SK-N-SH treated with all-trans-retinoic acid at 6 μM for 48 hours (cell line): ENCODE measurements at regions not wholly inside any gene's neighbourhood (a gene's known extent, or its start where the extent isn't known, plus 50 kb on each side); places are given as distances from the start of the nearest gene placed in this dataset.

Experiments
- CSDC2 ChIP-seq: fragments of 250-450 bp; sonication (Bioruptor Pico); IDR thresholded peaks from 2 replicates; pipeline ENCODE4 v1.5.0; 2020; ENCODE audit warnings: mild to moderate bottlenecking, moderate library complexity
- RARB ChIP-seq: fragments of 250-450 bp; sonication (Bioruptor Pico); IDR thresholded peaks from 2 replicates; pipeline ENCODE4 v1.8.0; 2021; ENCODE audit warnings: mild to moderate bottlenecking, moderate library complexity
- TOX ChIP-seq: fragments of 250-450 bp; sonication (Bioruptor Pico); IDR thresholded peaks from 2 replicates; pipeline ENCODE4 v1.8.0; 2021; ENCODE audit warnings: mild to moderate bottlenecking, moderate library complexity, borderline replicate concordance
- ZC3H10 ChIP-seq: fragments of 250-450 bp; sonication (Bioruptor Pico); IDR thresholded peaks from 2 replicates; pipeline ENCODE4 v1.5.1; 2021; ENCODE audit warnings: mild to moderate bottlenecking, moderate library complexity
- ZNF70 ChIP-seq: fragments of 450-650 bp; formaldehyde crosslinking; IDR thresholded peaks from 2 replicates; pipeline ENCODE4 v1.5.0; 2020; ENCODE audit warnings: mild to moderate bottlenecking, moderate library complexity
- ZNF8 ChIP-seq: fragments of 450-650 bp; formaldehyde crosslinking; IDR thresholded peaks from 2 replicates; pipeline ENCODE4 v1.5.0; 2020; ENCODE audit warnings: mild to moderate bottlenecking, moderate library complexity
- TF ChIP-seq, protein P1 (sequence below): fragments of 250-450 bp; sonication (Bioruptor Pico); IDR thresholded peaks from 2 replicates; pipeline ENCODE4 v1.8.0; 2020; ENCODE audit warnings: mild to moderate bottlenecking, moderate library complexity, borderline replicate concordance
- TF ChIP-seq, protein P2 (sequence below): fragments of 250-450 bp; sonication (Bioruptor Pico); IDR thresholded peaks from 2 replicates; pipeline ENCODE4 v1.5.1; 2020; ENCODE audit warnings: low read depth, mild to moderate bottlenecking, moderate library complexity

GRCh38 chr1:39103328-39104157 lies 77.4 kb downstream of the NDUFS5 start:
- no peak for TF ChIP-seq RARB (CRISPR knock-in tag)
- TF ChIP-seq ZNF70 = no peak
- TF ChIP-seq, protein P1, sequence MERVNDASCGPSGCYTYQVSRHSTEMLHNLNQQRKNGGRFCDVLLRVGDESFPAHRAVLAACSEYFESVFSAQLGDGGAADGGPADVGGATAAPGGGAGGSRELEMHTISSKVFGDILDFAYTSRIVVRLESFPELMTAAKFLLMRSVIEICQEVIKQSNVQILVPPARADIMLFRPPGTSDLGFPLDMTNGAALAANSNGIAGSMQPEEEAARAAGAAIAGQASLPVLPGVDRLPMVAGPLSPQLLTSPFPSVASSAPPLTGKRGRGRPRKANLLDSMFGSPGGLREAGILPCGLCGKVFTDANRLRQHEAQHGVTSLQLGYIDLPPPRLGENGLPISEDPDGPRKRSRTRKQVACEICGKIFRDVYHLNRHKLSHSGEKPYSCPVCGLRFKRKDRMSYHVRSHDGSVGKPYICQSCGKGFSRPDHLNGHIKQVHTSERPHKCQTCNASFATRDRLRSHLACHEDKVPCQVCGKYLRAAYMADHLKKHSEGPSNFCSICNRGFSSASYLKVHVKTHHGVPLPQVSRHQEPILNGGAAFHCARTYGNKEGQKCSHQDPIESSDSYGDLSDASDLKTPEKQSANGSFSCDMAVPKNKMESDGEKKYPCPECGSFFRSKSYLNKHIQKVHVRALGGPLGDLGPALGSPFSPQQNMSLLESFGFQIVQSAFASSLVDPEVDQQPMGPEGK (CRISPR knock-in tag) = no peak
- no peak for TF ChIP-seq CSDC2 (CRISPR knock-in tag)
- no peak for TF ChIP-seq ZNF8 (CRISPR knock-in tag)
- TF ChIP-seq, protein P2, sequence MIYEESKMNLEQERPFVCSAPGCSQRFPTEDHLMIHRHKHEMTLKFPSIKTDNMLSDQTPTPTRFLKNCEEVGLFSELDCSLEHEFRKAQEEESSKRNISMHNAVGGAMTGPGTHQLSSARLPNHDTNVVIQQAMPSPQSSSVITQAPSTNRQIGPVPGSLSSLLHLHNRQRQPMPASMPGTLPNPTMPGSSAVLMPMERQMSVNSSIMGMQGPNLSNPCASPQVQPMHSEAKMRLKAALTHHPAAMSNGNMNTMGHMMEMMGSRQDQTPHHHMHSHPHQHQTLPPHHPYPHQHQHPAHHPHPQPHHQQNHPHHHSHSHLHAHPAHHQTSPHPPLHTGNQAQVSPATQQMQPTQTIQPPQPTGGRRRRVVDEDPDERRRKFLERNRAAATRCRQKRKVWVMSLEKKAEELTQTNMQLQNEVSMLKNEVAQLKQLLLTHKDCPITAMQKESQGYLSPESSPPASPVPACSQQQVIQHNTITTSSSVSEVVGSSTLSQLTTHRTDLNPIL (CRISPR knock-in tag) = no peak
- TF ChIP-seq ZC3H10 (CRISPR knock-in tag) = no peak
- TF ChIP-seq TOX = no peak
